ENCODE measurements at regions not wholly inside any gene's neighbourhood (a gene's known extent, or its start where the extent isn't known, plus 50 kb on each side); places are given as distances from the start of the nearest gene placed in this dataset.

- no peak for TF ChIP-seq CTCF (IDR thresholded peaks at IDR 0.05)
- TF ChIP-seq POLR2A (IDR thresholded peaks at IDR 0.05): no peak
Observed at GRCh38 chr18:38453880-38454279, 888.3 kb upstream of the CELF4 start.
